GM19452 (cell line): ENCODE measurements at regions not wholly inside any gene's neighbourhood (a gene's known extent, or its start where the extent isn't known, plus 50 kb on each side); places are given as distances from the start of the nearest gene placed in this dataset.

ENCODE experiments used
- ATAC-seq: cut with Tn5 transposase; IDR thresholded peaks from one replicate; pipeline ENCODE4 v1.9.1; 2021; ENCODE audit not compliant: unreplicated experiment

DNA sequence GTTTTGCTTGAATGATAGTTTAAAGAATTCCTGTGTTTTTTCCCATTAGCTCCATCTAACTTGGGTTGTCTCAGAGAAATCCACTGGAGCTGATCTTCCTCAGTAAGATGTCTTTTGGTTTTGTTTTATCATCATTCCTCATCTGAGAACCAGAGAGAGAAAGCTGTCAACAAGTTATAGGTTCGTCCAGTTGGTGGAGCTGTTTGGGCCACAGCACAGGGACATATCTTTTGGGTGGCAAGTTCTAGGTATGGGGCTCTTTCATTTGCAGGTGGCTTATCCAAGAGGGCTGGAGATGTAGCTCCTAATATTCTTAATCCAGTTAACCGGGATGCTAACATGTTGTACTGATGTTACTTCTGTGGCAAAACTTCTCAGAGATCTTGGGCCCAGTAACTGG lies 174.2 kb downstream of the KCNRG start:
- ATAC-seq, result no peak

DNA sequence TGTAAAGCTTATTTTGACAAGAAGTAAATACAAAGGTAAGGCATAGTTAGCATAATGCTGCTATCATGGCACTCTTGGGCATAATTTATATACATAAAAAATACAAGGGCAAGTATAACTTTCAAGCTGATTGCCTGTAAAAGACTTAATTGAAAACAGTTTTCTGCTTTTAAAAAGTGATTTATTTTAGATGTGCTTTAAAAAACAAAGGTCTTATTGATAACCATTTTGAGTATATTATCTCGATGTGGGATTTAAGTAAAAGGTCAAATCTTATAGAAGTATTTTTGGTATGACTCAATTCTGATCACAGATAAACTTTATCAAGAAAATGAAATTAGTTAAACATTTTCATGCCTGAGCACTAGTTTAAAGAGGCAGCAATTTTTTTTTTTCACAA lies 175.8 kb downstream of the KCNRG start:
- no peak for ATAC-seq

DNA sequence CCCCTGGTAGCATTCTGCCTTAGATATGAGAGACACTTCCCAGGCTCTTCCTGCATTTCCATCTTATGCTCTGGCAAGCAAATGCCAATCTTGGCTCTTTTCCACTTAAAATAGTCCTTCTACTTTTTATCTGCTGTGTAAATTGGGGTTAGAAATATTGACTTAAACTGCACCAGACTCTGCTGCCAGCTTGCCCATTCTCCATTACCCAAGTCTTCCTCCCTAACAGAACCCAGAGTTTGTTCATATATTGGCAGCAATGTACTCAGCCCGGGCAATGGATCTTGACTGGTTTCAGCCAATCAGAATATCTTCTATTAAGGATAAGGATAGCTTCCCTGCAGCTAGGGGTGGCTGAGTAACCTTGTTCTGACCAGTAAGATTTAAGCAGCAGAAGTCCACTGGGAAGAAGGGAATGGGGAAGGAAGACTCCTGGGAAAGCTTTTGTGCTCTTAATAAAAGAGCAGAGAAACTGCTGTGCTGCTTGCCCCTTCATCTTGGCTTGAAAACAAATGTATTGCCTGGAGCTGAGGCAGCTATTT lies 177.1 kb downstream of the KCNRG start:
- no peak for ATAC-seq

DNA sequence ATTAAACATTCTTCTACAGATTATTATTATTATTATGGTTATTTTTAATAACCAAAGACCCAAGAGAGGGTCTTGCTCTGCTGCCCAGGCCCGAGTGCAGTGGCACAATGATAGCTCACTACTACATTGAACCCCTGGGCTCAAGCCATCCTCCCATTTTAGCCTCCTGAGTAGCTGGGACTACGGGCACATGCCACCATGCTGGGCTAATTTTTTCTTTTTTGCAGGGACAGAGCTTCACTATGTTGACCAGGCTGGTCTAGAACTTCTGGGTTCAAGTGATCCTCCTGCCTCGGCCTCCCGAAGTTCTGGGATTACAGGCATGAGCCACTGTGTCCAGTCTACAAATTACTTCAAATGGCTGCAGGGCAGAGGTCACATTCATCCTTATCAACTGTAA lies 179.8 kb downstream of the KCNRG start:
- no peak for ATAC-seq

DNA sequence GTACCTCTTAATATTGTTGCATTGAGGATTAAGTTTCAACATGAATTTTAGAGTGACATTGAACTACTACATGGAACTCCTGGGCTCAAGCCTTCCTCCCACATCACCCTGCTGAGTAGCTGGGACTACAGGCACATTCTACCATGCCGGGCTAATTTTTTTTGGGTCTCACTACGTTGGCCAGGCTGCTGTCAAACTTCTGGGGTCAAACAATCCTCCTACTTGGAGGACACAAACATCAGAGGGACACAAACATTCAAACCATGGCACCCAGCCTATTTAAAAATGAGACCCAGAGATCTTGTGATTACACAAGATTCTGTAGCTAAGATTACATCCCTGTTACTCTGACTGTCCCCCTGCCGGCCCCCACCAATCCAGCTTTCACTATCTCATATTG lies 180.9 kb downstream of the KCNRG start:
- no peak for ATAC-seq

DNA sequence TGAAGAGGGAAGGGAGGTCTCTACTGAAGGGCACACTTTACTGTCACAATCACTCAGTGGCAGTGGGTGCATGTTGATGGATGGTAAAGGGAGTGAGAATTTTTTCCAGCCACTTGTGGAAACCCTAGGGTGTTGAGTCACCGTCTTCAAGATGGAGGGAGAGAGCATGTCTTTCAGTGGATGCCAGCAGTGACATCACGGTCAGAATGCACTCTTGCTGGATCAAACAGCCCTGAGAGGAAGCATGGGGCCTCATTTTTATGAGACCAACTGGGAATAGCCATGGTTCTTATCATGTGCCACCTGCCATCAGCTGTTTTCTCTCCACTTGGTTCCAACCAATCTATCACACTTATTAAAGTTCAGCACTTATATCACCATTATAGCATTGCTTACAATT lies 182.5 kb downstream of the KCNRG start:
- ATAC-seq, result no peak

DNA sequence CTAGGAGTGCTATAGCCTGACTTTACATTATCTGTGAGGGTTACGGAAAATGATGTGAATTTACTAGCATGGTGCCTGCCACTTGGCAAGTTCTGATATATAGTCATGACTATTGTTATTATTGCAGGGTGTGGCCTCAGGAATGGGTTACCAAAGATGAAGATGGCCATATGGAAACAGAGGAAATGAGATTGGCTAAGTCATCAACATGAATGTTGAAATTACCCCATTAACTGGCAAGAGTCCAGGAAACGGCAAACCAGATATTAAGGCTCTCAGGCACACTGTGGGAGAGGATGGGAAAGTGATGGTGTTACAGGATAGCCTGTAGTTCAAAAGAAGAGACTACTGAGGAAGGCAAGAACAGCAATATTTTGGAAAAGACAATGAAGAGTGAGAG lies 183.3 kb downstream of the KCNRG start:
- no peak for ATAC-seq

DNA sequence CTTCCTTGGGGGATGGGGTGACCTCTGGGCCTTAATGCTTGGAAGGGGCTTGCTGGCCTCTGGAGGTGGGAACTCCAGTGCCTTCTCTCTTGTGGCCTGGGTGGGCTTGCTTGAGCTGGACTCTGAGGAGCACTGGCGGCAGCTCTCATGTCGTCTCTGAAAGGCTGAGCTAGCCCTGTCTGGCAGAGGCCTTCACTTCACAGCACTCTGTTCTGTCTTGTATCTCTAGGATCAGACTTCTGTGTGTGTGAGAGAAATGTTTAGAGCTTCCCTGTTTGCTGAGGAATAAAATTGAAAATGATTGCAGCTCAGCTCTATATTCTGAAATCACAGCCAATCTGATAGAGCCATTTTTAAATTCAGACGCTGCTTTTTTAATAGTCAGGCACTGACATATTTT lies 185.3 kb downstream of the KCNRG start:
- ATAC-seq, result no peak

DNA sequence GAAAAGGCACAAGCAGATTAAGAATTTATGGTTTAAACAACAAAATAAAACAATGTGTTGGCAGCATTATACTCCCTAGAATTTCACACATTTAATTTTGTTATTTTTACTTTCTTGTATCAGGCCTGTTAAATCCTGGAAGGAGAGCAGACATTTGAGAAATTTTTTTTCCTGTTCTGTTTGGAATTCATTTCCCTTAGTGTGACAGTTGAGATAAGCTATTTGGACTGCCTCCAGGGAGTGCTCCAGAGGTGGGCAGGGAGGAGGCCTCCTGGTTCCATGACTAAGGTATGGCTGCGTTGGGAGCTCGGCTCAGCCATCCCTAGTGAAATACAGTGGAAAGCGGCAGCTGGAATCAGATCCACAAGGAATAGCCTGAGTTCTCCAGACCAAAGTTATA lies 185.7 kb downstream of the KCNRG start:
- ATAC-seq, result no peak

DNA sequence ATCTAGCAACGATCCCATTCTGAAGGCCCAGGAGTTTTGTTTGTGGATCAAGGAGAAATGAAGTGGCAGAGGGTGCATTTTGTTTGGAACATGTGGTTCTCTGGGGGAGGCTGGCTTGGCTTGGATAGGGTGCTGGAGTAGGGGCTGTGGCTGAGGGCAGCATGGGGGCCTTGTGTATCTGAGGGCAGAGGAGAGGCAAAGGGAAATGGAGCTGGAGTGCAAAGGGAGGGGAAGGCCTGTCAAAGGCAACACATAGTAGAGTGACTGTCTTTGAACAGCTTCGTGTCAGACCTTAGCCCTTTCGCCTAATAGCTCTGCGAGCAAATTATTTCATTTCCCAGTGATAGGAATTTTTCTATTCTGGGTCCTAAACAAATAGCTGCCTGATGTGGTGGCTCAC lies 187.2 kb downstream of the KCNRG start:
- ATAC-seq, result no peak

DNA sequence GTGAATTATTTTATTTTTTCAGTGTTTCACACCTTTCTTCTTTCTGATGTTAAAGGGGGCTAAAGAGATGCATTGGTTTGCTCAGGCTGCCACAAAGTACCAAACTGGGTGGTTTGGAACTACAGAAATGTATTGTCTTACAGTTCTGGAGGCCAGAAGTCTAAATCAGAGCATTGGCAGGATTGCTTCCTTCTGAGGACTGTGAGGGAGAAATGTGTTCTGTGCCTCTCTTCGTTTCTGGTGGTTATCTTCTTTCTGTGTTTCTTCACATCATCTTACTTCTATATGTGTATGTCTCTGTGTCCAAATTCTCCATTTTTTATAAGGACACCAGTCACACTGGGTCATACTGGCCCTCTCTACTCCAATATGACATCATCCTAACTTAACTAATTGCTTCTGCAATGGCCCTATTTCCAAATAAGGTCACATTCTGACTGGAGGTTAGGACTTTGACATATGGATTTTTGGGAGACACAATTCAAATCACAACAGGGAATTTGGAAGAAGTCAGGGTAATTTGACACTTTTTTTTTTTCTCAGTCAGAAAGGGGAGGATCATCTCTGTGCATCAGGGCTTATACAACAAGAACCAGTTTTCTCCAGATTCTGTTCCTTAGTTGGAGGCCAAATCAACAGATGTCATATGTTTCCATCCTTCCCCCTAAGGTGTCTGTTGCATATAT lies 188.2 kb downstream of the KCNRG start:
- no peak for ATAC-seq

DNA sequence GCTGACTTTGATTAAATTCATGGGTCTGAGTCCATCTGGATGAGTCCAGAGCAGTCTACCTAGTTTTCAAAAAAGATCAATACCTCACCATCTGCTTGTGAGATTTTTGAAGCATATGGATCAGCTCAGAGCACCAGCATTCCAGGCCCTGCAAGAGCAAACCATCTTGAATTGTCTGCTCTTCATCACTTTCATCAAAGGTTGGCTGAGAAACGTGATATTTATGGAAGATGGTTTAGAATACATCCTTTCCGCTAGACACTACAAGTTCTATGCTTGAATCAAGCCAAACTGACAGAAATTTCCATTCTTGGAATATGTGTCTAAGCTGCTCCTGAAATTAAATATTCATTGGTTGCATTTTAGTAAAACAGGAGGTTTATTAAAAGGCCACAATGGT lies 190.3 kb downstream of the KCNRG start:
- no peak for ATAC-seq

DNA sequence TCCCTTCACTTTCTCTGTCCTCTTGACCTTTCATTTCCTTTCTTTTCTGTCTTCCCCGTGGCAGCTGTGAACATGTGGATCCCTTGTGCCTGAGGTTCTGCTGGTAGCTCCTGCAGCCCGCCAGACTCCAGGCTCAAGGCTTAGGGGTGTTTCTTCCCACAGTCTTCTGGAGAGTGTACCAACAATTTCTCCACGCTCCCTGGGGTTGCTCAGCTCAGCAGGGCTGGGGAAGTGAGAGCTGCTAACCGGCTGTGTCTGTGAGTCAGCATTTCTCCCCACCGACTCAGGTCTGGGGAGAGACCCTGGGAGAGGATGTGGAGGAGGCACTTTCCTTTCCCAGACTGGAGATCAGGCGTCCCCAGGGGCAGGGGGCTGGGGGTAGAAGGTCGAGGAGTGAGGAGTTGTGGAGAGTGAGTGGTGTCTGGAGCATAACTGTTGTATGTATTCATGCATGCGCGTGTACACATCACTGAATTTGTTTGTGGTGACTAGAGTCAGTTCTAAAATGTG lies 193.6 kb downstream of the KCNRG start:
- ATAC-seq, result no peak

DNA sequence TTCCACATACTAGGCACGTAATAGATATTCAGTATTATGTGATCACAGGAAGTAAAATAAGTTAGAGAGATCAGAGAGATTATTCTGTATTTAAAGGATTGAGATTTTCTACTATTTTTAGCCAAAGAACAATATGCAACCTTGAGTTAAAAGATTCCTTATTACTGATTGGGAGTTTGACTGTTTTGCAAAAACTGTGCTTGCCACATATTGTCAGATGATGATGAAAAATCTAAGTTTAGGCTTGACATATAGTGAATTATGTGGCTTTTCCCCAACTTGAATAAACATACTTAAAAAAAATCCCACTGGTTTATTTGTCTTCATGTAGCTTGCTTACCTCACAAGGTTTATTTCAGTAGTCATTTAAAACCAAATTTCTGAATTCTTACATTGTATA lies 194.4 kb downstream of the KCNRG start:
- no peak for ATAC-seq

DNA sequence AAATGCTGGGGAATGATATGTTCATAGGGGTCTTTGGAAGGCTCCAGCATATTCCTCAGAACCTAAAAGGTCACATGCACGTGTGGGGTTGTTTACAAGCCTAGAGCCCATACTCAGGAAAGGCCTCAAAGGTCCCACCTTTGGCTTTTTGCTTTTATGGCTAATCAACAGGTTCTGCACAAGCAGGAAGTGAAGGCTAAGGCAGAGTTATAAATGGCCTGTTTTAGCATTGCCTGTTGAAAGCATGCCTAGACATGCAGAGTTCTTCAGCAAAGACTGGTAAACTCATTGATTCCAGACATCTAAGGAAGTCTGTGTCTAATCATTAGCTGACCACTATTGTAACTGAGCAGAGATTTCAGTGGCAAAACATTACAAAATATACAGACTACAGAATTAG lies 198.3 kb downstream of the KCNRG start:
- ATAC-seq, result no peak

DNA sequence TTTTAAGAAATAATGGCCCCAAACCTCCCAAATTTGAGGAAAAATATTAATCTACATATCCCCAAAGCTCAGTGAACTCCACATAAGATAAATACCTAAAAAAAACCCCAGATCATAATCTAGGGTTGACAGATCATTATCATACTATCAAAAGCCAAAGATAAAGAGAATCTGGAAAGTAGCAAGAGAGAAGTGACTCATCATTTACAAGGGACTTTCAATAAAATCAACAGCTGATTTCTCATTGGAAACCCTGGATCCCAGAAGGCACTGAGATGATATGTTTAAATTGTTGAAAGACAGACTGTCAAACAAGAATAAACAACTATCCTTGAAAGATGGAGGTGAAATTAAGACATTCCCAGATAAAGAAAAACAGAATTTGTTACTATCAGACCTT lies 199.3 kb downstream of the KCNRG start:
- ATAC-seq, result no peak

DNA sequence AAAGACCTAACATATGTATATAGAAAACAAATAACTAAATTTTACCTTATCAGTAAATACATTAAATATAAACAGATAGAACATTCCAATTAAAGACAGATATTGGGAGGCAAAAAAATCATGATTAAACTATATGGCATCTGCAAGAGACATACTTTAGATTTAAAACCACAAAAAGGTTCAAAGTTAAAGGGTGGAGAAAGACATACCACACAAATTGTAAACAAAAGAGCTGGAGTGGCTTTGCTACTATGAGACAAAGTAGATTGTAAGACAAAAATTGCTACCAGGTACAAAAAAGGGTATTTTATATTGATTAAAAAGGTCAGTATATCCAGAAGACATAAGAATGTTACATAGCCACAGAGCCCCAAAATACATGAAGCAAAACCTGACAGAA lies 200.2 kb downstream of the KCNRG start:
- ATAC-seq, result no peak

DNA sequence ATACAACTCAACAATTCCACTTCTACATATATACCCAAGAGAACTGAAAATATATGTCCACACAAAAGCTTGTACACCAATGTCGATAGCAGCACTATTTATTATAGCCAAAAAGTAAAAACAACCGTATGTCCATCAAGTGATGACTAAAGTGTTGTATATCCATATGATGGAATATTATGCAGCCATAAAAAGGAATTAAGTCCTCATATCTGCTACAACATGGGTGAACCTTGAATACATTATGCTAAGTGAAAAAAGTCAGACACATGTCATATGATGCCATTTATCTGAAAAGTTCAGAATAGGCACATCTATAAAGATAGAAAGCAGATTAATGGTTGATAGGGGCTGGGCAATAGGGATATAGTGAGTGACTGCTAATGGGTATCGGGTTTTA lies 204.5 kb downstream of the KCNRG start:
- no peak for ATAC-seq

DNA sequence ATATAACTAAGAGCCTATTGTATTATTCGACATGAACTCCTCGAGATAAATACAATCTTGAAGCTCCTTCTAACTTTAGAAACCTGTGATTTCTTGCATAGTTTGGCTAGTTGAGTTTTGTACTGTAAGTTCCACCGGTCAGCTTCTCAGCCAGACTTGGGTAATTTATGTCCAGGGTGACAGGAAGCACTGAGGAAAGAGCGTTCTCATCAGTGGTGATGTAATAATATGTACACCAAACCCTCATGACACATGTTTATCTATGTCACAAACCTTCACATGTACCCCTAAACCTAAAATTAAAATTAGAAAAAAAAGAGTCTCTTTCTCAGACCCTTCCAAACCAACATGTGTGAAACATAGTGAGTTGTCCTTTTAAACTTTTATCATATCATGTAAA lies 205.7 kb downstream of the KCNRG start:
- no peak for ATAC-seq

DNA sequence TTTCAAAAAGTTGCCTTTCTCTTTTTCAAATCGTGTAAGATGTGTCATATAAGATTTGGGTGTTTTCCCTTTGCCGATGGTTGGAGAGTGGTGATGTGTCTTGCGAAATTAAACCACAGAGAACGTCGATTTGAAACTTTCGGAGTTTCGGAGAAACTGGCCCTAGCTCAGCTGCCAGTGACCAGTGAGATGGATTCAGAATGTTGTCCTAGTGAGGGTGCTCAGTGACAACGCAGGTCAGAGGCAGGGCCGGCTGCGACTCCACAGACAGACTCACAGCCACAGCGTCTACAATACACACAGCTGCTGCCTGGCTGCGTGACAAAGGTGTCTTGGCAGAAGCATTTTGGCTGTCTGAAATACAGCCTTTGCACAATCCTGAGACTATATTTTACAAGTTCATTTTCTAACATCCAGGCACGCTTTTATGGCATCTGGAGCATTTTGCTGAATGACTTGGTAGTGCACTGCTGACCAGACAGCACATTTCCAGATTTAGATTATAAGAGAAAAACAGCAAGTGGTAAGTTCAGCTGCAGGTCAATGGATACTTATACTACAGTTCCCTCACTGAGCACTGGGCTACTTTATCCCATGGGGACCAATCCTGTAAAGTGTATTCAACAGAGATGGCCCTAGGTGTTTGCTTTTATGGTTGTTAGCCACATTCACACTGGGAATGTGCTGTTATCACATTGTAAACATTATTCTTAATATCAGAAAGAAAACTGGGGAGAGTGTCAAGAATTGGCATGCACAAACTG lies 207.5 kb downstream of the KCNRG start:
- no peak for ATAC-seq

DNA sequence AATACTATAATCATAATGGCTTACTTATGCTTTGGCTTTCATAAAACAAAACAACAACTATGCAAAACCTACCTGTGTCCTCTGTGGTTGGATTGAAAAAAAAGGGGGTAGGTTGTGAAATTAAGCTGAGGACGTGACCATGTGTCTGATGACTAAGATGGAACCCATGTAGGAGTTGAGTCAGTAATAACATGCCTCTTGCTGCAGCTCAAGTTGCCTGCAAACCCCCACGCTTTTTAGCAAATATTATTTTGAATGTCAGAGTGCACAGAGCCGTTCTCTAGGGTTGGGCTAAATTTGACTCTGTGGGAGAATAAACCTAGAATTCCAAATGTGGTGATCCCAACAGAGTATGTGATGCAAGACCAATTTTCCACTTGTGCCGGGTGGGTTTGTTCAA lies 209.3 kb downstream of the KCNRG start:
- ATAC-seq, result peak; percentile 70
